HCT116 (cell line): ENCODE measurements at regions not wholly inside any gene's neighbourhood (a gene's known extent, or its start where the extent isn't known, plus 50 kb on each side); places are given as distances from the start of the nearest gene placed in this dataset.

Source experiments
- CBX3 ChIP-seq: IDR thresholded peaks from 2 replicates; pipeline ENCODE4 v1.6.1; 2012; ENCODE audit warnings: low read depth
- MAX ChIP-seq: IDR thresholded peaks from 2 replicates; pipeline ENCODE4 v1.6.1; 2012
- POLR2A ChIP-seq: IDR thresholded peaks from 2 replicates; pipeline ENCODE4 v1.7.0; 2011; ENCODE audit warnings: borderline replicate concordance; ENCODE audit not compliant: insufficient read depth, insufficient read length; ENCODE audit errors: extremely low read depth
- SP1 ChIP-seq: IDR thresholded peaks from 2 replicates; pipeline ENCODE4 v1.6.1; 2012; ENCODE audit warnings: low read depth
- TF ChIP-seq, protein P1 (sequence below), 3 experiments: fragments of 200-600 bp in 1 of 3; sonication (generic) in 1 of 3; IDR thresholded peaks in 2 of 3; conservative IDR thresholded peaks in 1 of 3; 2 replicates each; pipeline ENCODE4 v1.5.1; 2012 to 2017; ENCODE audit warnings: low read depth in 2 of 3, low read length in 2 of 3, antibody characterized with exemption in 1 of 3, borderline replicate concordance in 1 of 3, control low read depth in 1 of 3, mild to moderate bottlenecking in 1 of 3, mixed read lengths in 1 of 3, mixed run types in 1 of 3, moderate library complexity in 1 of 3; ENCODE audit not compliant: insufficient read depth in 1 of 3
- TF ChIP-seq, protein P2 (sequence below): IDR thresholded peaks from 2 replicates; pipeline ENCODE4 v1.6.1; 2012; ENCODE audit warnings: low read depth

- TF ChIP-seq CBX3 (no peak), POLR2A (no peak), SP1 (no peak), MAX (no peak)
- TF ChIP-seq, protein P1, sequence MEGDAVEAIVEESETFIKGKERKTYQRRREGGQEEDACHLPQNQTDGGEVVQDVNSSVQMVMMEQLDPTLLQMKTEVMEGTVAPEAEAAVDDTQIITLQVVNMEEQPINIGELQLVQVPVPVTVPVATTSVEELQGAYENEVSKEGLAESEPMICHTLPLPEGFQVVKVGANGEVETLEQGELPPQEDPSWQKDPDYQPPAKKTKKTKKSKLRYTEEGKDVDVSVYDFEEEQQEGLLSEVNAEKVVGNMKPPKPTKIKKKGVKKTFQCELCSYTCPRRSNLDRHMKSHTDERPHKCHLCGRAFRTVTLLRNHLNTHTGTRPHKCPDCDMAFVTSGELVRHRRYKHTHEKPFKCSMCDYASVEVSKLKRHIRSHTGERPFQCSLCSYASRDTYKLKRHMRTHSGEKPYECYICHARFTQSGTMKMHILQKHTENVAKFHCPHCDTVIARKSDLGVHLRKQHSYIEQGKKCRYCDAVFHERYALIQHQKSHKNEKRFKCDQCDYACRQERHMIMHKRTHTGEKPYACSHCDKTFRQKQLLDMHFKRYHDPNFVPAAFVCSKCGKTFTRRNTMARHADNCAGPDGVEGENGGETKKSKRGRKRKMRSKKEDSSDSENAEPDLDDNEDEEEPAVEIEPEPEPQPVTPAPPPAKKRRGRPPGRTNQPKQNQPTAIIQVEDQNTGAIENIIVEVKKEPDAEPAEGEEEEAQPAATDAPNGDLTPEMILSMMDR (IDR thresholded peaks at IDR 0.05 in 2 of 3, conservative IDR thresholded peaks at IDR 0.05 in 1 of 3; ENCODE audit: borderline replicate concordance in 1 of 3, insufficient read depth in 1 of 3, low read depth in 2 of 3, low read length in 2 of 3), result no peak
- TF ChIP-seq, protein P2, sequence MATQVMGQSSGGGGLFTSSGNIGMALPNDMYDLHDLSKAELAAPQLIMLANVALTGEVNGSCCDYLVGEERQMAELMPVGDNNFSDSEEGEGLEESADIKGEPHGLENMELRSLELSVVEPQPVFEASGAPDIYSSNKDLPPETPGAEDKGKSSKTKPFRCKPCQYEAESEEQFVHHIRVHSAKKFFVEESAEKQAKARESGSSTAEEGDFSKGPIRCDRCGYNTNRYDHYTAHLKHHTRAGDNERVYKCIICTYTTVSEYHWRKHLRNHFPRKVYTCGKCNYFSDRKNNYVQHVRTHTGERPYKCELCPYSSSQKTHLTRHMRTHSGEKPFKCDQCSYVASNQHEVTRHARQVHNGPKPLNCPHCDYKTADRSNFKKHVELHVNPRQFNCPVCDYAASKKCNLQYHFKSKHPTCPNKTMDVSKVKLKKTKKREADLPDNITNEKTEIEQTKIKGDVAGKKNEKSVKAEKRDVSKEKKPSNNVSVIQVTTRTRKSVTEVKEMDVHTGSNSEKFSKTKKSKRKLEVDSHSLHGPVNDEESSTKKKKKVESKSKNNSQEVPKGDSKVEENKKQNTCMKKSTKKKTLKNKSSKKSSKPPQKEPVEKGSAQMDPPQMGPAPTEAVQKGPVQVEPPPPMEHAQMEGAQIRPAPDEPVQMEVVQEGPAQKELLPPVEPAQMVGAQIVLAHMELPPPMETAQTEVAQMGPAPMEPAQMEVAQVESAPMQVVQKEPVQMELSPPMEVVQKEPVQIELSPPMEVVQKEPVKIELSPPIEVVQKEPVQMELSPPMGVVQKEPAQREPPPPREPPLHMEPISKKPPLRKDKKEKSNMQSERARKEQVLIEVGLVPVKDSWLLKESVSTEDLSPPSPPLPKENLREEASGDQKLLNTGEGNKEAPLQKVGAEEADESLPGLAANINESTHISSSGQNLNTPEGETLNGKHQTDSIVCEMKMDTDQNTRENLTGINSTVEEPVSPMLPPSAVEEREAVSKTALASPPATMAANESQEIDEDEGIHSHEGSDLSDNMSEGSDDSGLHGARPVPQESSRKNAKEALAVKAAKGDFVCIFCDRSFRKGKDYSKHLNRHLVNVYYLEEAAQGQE, result no peak
These were observed 144.1 kb downstream of the SLC7A11 start for GRCh38 chr4:138097912-138098600.
